Omental fat pad (tissue), 3 donors: ENCODE measurements at regions not wholly inside any gene's neighbourhood (a gene's known extent, or its start where the extent isn't known, plus 50 kb on each side); places are given as distances from the start of the nearest gene placed in this dataset.
"Not testable (repeated sequence)": the region's sequence is repeated elsewhere in the genome, so short reads cannot be mapped to it uniquely, and the experiment has no call there.

ENCODE experiments used
- ATAC-seq: fragments of 150-250 bp; one replicate; pipeline ENCODE4 v1.9.1; 2016; ENCODE audit warnings: mild to moderate bottlenecking, moderate library complexity; ENCODE audit not compliant: low FRiP score
- DNase-seq: peaks from one replicate; pipeline ENCODE4 v3.0.0-alpha.2; 2019; ENCODE audit warnings: low spot score
- CTCF ChIP-seq, 3 donors: fragments of 450-650 bp; IDR thresholded peaks; one replicate each; pipeline ENCODE4 v1.5.1; 2016 to 2017; ENCODE audit warnings: antibody characterized with exemption in 3 of 3, mild to moderate bottlenecking in 3 of 3, moderate library complexity in 2 of 3

- no peak for TF ChIP-seq CTCF (IDR thresholded peaks at IDR 0.05)
- DNase-seq: no peak
Observed at GRCh38 chr4:141543706-141544105, 92.7 kb upstream of the IL15 start.

GRCh38 chr4:141548791-141549190 lies 87.6 kb upstream of the IL15 start:
- DNase-seq (no peak), ATAC-seq (no peak)
- no peak for TF ChIP-seq CTCF (IDR thresholded peaks at IDR 0.05)

More at GRCh38 chr4:141543706-141544105, 92.7 kb upstream of the IL15 start:
- ATAC-seq: no peak

- ATAC-seq (no peak), DNase-seq (no peak)
- TF ChIP-seq CTCF (IDR thresholded peaks at IDR 0.05): no peak
Observed at GRCh38 chr4:141560056-141560455, 76.3 kb upstream of the IL15 start.

- TF ChIP-seq CTCF (IDR thresholded peaks at IDR 0.05): no peak
- ATAC-seq: no peak
- no peak for DNase-seq
Observed at GRCh38 chr4:141562649-141563048, 73.7 kb upstream of the IL15 start.

- ATAC-seq (no peak), DNase-seq (no peak)
- TF ChIP-seq CTCF (IDR thresholded peaks at IDR 0.05): no peak
Observed at GRCh38 chr4:141563723-141564122, 72.7 kb upstream of the IL15 start.

GRCh38 chr4:141564961-141565360 lies 71.4 kb upstream of the IL15 start:
- not testable (repeated sequence) for ATAC-seq, DNase-seq

GRCh38 chr4:141565379-141566089 lies 70.8 kb upstream of the IL15 start:
- DNase-seq (no peak), ATAC-seq (no peak)
- no peak for TF ChIP-seq CTCF (IDR thresholded peaks at IDR 0.05)
